Vagina (tissue), 2 donors: ENCODE measurements at regions not wholly inside any gene's neighbourhood (a gene's known extent, or its start where the extent isn't known, plus 50 kb on each side); places are given as distances from the start of the nearest gene placed in this dataset.
A peak's percentile ranks its signal among the peaks of the same experiment; 100 is the strongest.

Source experiments
- DNase-seq, 2 donors: peaks; one replicate each; pipeline ENCODE4 v3.0.0-alpha.2; 2017; ENCODE audit errors: extremely low spot score in 2 of 2
- H3K27ac ChIP-seq: fragments of 200-600 bp; sonication (generic); one replicate; pipeline ENCODE4 v1.5.1; 2019
- H3K27me3 ChIP-seq: fragments of 200-600 bp; sonication (generic); one replicate; pipeline ENCODE4 v1.5.1; 2019
- H3K36me3 ChIP-seq, 2 donors: fragments of 200-600 bp; sonication (generic); one replicate each; pipeline ENCODE4 v1.5.1; 2017 to 2019
- H3K4me1 ChIP-seq: fragments of 200-600 bp; sonication (generic); one replicate; pipeline ENCODE4 v1.5.1; 2019
- H3K4me3 ChIP-seq, 2 donors: fragments of 200-600 bp; sonication (generic); 1 replicate in 1 of 2; 2 replicates in 1 of 2; pipeline ENCODE4 v1.5.1; 2016 to 2019
- H3K9me3 ChIP-seq: fragments of 200-600 bp; sonication (generic); one replicate; pipeline ENCODE4 v1.5.1; 2019
- POLR2A ChIP-seq, 2 donors: fragments of 450-650 bp; IDR thresholded peaks; one replicate each; pipeline ENCODE4 v1.6.1; 2017; ENCODE audit warnings: antibody characterized with exemption in 2 of 2, mild to moderate bottlenecking in 2 of 2, moderate library complexity in 2 of 2
- POLR2AphosphoS5 ChIP-seq, 2 donors: sonication (generic); formaldehyde crosslinking; IDR thresholded peaks; one replicate each; pipeline ENCODE4 v1.9.0; 2017; ENCODE audit warnings: antibody characterized with exemption in 2 of 2, mild to moderate bottlenecking in 2 of 2, low read depth in 1 of 2; ENCODE audit not compliant: insufficient read depth in 1 of 2
- intact Hi-C: fragments of 100-400 bp; cut with DNase I; formaldehyde crosslinking; loops from one replicate; pipeline ENCODE4 v1.15.1; 2023
- TF ChIP-seq, protein P1 (sequence below), 3 experiments: fragments of 450-650 bp in 2 of 3; fragments of 200-600 bp in 1 of 3; sonication (generic) in 1 of 3; IDR thresholded peaks; one replicate each; pipeline ENCODE4 v1.5.1; 2017 to 2019; ENCODE audit warnings: antibody characterized with exemption in 3 of 3, mild to moderate bottlenecking in 2 of 3, moderate library complexity in 2 of 3

DNA sequence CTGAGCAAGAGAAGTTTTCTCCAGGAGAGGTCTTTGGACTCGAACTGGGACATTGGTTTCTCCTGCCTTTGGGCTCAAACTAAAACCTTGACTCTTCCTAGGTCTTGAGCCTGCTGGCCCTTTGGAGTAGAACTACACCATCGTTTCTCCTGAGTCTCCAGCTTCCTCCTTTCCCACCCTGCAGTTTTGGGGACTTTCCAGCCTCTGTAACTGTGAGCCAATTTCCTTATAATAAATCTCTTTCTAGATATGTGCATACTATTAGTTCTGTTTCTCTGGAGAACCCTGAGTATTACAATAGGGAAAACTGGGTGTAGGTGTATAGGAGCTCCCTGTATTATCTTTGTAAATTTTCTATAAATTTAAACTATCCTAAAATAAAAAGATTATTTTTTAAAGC, 219.8 kb upstream of the AGAP1 start:
- no peaks in the 10 kb centered on the region for H3K4me1 ChIP-seq
- DNase-seq, result no peak
- H3K36me3 ChIP-seq, result no peaks in the 10 kb centered on the region
- no peak overlapping the region for H3K27ac ChIP-seq
- no peak overlapping the region for H3K4me3 ChIP-seq
- no peaks in the 10 kb centered on the region for H3K9me3 ChIP-seq
- TF ChIP-seq, protein P1, sequence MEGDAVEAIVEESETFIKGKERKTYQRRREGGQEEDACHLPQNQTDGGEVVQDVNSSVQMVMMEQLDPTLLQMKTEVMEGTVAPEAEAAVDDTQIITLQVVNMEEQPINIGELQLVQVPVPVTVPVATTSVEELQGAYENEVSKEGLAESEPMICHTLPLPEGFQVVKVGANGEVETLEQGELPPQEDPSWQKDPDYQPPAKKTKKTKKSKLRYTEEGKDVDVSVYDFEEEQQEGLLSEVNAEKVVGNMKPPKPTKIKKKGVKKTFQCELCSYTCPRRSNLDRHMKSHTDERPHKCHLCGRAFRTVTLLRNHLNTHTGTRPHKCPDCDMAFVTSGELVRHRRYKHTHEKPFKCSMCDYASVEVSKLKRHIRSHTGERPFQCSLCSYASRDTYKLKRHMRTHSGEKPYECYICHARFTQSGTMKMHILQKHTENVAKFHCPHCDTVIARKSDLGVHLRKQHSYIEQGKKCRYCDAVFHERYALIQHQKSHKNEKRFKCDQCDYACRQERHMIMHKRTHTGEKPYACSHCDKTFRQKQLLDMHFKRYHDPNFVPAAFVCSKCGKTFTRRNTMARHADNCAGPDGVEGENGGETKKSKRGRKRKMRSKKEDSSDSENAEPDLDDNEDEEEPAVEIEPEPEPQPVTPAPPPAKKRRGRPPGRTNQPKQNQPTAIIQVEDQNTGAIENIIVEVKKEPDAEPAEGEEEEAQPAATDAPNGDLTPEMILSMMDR (IDR thresholded peaks at IDR 0.05), result no peak
- TF ChIP-seq POLR2AphosphoS5 (IDR thresholded peaks at IDR 0.05; ENCODE audit: insufficient read depth in 1 of 2, low read depth in 1 of 2) (no peak), POLR2A (IDR thresholded peaks at IDR 0.05) (no peak)
- intact Hi-C loops, result no loop called here
- no peaks in the 10 kb centered on the region for H3K27me3 ChIP-seq

DNA sequence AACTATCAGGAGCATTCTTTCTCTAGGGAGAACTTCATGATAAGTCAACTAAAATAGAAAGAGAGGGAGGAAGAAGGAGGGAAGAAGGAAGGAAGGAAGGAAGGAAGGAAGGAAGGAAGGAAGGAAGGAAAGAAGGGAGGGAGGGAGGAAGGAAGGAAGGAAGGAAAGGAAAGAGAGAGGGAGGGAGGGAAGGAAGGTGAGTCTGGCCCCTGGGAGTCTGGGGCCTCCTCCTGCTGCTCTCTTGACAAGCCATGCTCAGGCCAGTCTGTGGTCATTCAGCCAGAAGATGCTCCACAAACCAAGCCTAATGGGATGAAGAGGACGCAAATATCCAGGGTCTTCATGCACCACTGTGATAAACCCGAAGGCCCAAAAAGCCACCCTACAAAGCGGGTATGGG, 216.4 kb upstream of the AGAP1 start:
- Histone ChIP-seq H3K4me3 (no peak overlapping the region), H3K9me3 (no peaks in the 10 kb centered on the region), H3K4me1 (no peaks in the 10 kb centered on the region), H3K27me3 (no peaks in the 10 kb centered on the region), H3K27ac (no peak overlapping the region), H3K36me3 (no peaks in the 10 kb centered on the region)
- no peak for TF ChIP-seq POLR2AphosphoS5 (IDR thresholded peaks at IDR 0.05; ENCODE audit: insufficient read depth in 1 of 2, low read depth in 1 of 2)
- no peak for TF ChIP-seq POLR2A (IDR thresholded peaks at IDR 0.05)
- TF ChIP-seq, protein P1 (IDR thresholded peaks at IDR 0.05), result no peak
- DNase-seq, result peak in 1 of 2 donors; percentile 25
- intact Hi-C loops, result no loop called here

DNA sequence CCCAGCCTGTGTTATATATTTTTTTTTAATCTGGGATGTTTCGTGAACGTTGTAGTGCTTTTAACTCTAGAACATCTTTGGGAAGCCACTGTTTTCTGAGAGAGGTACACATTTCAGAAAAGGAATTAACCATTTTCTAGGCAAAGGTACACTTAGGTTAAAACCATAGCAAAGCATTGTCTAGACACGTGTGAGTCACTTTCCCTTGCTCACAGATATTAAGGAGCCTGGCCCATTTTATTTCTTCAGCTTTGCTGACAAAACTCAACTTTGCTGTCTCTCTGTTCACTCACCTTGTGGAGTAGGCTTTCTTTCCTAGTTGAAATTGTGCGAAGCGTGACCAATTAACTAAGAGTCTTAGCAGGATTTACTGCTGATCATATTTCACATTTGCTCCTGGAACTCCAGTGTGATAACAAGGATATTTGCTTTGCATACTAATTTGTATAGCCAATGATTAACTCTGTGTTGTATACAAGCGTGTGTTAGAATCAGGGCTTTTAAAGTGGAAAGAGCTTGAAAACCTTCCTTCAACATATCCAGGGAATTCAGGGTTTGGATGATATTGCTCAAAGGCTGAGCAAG, 215.0 kb upstream of the AGAP1 start:
- Histone ChIP-seq H3K36me3 (no peaks in the 10 kb centered on the region), H3K9me3 (no peaks in the 10 kb centered on the region), H3K4me3 (no peak overlapping the region), H3K27me3 (no peaks in the 10 kb centered on the region), H3K4me1 (no peaks in the 10 kb centered on the region), H3K27ac (no peak overlapping the region)
- intact Hi-C loops, result no loop called here
- no peak for DNase-seq
- TF ChIP-seq, protein P1 (IDR thresholded peaks at IDR 0.05), result no peak
- TF ChIP-seq POLR2A (IDR thresholded peaks at IDR 0.05) (no peak), POLR2AphosphoS5 (IDR thresholded peaks at IDR 0.05; ENCODE audit: insufficient read depth in 1 of 2, low read depth in 1 of 2) (no peak)

DNA sequence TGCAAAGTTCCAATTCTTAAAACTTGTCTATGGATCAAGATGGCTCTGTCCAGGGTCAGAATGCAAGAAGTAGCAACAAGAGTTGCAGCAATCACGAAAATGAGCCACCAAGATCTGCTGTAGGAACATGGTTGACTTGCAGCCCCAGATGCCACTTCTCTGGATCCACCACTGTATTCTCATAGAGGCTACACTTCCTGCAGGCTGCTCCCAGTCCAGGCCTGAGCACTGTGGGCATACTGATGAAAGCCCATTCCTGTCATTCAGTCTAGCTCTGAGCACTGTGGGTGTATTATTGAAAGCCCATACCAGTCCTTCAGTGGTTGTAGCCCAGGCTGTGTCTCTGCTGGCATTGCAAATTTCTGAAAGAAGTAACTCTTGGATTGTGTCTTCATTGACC, 213.9 kb upstream of the AGAP1 start:
- Histone ChIP-seq H3K27me3 (no peaks in the 10 kb centered on the region), H3K4me1 (no peaks in the 10 kb centered on the region), H3K4me3 (no peak overlapping the region), H3K9me3 (no peaks in the 10 kb centered on the region), H3K36me3 (no peaks in the 10 kb centered on the region), H3K27ac (no peak overlapping the region)
- intact Hi-C loops, result no loop called here
- peak in 1 of 2 donors; percentile 52 for DNase-seq
- TF ChIP-seq, protein P1 (IDR thresholded peaks at IDR 0.05), result no peak
- no peak for TF ChIP-seq POLR2A (IDR thresholded peaks at IDR 0.05)
- no peak for TF ChIP-seq POLR2AphosphoS5 (IDR thresholded peaks at IDR 0.05; ENCODE audit: insufficient read depth in 1 of 2, low read depth in 1 of 2)

DNA sequence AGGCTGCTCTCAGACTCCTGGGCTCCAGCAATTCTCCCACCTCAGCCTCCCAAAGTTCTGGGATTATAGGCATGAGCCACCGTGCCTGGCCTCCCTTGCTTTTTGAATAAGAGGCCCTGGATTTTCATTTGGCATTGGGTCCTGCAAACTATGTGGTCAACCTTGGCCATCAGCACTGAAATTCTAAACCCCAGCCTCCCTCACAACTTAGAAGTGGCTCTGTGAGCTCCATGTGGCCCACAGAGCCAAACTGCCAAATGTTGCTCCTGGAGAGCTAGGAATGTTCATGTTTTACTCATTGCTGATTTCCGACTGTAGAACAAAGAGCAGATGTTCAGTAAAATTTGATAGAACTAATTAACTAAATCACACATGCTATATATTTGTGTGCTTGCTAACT, 210.6 kb upstream of the AGAP1 start:
- no peak overlapping the region for H3K27ac ChIP-seq
- TF ChIP-seq, protein P1 (IDR thresholded peaks at IDR 0.05), result no peak
- TF ChIP-seq POLR2A (IDR thresholded peaks at IDR 0.05), result no peak
- TF ChIP-seq POLR2AphosphoS5 (IDR thresholded peaks at IDR 0.05; ENCODE audit: insufficient read depth in 1 of 2, low read depth in 1 of 2), result no peak
- H3K4me1 ChIP-seq, result no peaks in the 10 kb centered on the region

More for the DNA sequence above, 210.6 kb upstream of the AGAP1 start:
- intact Hi-C loops, result no loop called here
- no peaks in the 10 kb centered on the region for H3K36me3 ChIP-seq
- H3K4me3 ChIP-seq, result no peak overlapping the region
- peak in 1 of 2 donors; percentile 37 for DNase-seq
- no peaks in the 10 kb centered on the region for H3K9me3 ChIP-seq
- H3K27me3 ChIP-seq, result no peaks in the 10 kb centered on the region
